GM13977 (cell line): ENCODE measurements at regions not wholly inside any gene's neighbourhood (a gene's known extent, or its start where the extent isn't known, plus 50 kb on each side); places are given as distances from the start of the nearest gene placed in this dataset.

ENCODE experiments used
- DNase-seq: peaks from one replicate; pipeline ENCODE4 v3.0.0; 2012; ENCODE audit warnings: low spot score
- in situ Hi-C: fragments of 300-500 bp; cut with MboI; formaldehyde crosslinking; loops from one replicate; pipeline ENCODE4 v1.12.0; 2022; ENCODE audit warnings: low sequenced_read_pairs, low pct_unique_long_range_greater_than_20kb, mixed read lengths, inconsistent platforms; ENCODE audit not compliant: unreplicated experiment
- TF ChIP-seq, protein P1 (sequence below): IDR thresholded peaks from 2 replicates; pipeline ENCODE4 v1.5.1; 2012; ENCODE audit warnings: mild to moderate bottlenecking, control low read depth; ENCODE audit not compliant: insufficient read depth; ENCODE audit errors: extremely low read depth, missing control alignments

GRCh38 chr18:75581336-75582131, 154.0 kb upstream of the SMIM21 start:
- no peak for DNase-seq
- in situ Hi-C loops: no loop called here
- TF ChIP-seq, protein P1, sequence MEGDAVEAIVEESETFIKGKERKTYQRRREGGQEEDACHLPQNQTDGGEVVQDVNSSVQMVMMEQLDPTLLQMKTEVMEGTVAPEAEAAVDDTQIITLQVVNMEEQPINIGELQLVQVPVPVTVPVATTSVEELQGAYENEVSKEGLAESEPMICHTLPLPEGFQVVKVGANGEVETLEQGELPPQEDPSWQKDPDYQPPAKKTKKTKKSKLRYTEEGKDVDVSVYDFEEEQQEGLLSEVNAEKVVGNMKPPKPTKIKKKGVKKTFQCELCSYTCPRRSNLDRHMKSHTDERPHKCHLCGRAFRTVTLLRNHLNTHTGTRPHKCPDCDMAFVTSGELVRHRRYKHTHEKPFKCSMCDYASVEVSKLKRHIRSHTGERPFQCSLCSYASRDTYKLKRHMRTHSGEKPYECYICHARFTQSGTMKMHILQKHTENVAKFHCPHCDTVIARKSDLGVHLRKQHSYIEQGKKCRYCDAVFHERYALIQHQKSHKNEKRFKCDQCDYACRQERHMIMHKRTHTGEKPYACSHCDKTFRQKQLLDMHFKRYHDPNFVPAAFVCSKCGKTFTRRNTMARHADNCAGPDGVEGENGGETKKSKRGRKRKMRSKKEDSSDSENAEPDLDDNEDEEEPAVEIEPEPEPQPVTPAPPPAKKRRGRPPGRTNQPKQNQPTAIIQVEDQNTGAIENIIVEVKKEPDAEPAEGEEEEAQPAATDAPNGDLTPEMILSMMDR: no peak

- no peak for DNase-seq
- TF ChIP-seq, protein P1: no peak
- in situ Hi-C loops: no loop called here
Observed at GRCh38 chr18:75574187-75574586, 146.7 kb upstream of the SMIM21 start.

GRCh38 chr18:75563150-75563549, 135.6 kb upstream of the SMIM21 start:
- DNase-seq: no peak
- in situ Hi-C loops: no loop called here
- TF ChIP-seq, protein P1: no peak

- no peak for DNase-seq
- TF ChIP-seq, protein P1: no peak
- in situ Hi-C loops: no loop called here
Observed at GRCh38 chr18:75562216-75562615, 134.7 kb upstream of the SMIM21 start.

DNA sequence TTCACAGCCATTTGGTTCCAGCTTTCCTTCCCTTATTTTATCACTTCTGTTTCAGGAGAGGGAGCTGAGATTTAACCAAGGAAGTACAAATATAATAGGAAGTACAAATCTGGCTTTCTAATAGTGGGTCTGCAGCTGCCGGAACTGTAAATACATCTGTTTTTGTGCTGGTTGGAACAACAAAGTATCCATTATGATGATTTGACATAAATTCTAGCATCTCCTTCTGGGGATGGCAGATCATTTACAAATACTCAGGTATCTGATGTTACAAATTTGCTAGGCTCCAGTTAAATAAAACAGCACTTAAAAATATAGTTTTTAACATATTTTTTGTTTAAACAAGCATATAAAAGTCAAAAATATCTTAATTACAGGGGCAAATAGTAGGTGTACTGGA, 131.3 kb upstream of the SMIM21 start:
- TF ChIP-seq, protein P1: no peak
- in situ Hi-C loops: no loop called here

DNA sequence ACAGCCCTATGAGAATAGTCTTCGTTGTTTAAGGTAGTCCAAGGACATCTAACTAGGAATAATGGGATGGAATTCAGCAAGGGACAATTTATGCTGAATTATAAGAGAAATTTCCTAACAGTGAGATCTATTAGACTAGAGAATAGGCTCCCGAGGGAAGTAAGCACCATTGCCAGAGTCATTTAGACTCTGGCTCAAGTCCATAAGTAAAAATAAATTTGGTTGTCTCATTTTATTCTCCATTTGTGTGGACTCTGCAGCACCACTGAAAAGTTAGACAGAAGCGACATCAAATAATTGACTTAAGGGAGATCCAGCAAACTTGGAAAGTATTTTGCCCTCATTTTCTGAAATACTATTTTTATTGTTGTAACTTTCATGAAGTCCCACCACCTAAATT, 129.3 kb upstream of the SMIM21 start:
- in situ Hi-C loops: no loop called here
- TF ChIP-seq, protein P1: no peak
- DNase-seq: no peak

More for the DNA sequence above, 131.3 kb upstream of the SMIM21 start:
- DNase-seq: no peak

DNA sequence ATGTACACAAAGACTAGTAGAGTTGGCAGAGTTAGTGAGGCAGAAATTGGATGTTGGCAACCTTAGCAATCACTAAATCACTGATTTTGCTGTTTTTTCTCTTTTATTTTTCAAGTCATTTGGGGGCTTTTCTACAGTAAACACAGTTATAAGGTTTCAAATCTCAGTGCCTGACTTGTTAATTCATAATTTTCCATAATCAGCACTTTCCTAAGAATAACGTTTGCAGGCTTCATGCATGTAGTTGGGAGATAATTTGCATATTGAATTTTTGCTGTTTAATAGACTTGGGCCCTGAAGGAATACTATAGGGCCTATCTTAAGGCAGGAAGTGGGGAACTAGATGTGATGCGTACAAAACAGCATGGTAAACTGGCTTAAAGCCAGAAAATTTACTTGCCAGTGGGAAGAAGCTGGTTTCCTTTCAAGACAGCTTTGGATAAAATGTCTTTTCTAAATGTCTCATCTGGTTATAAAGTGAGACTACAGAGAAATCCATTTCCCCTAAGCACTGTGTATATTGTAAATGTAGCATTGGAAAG, 127.2 kb upstream of the SMIM21 start:
- DNase-seq: no peak
- TF ChIP-seq, protein P1: no peak
- in situ Hi-C loops: no loop called here
